K562 (cell line): ENCODE measurements at regions not wholly inside any gene's neighbourhood (a gene's known extent, or its start where the extent isn't known, plus 50 kb on each side); places are given as distances from the start of the nearest gene placed in this dataset.

Experiments
- ATAC-seq: fragments of 200-7000 bp; cut with Tn5 transposase; 3 replicates; pipeline ENCODE4 v1.9.1; 2020; ENCODE audit warnings: moderate library complexity
- BruUV-seq: library from RNA; stranded (reverse); fragments of 400-500 nt; replicated peaks from 2 replicates; lab custom pipeline; 2021; lab: Mats Ljungman, UMichigan
- CTCF ChIA-PET: fragments of 300-600 bp; formaldehyde crosslinking; extraction: SDS; loops from one replicate; lab custom pipeline; 2021; ENCODE audit warnings: low intra/inter-chr PET ratio; lab: Yijun Ruan, JAX
- POLR2A ChIA-PET: fragments of 300-600, 350-650 bp; sonication (Branson Sonifier 250); formaldehyde crosslinking; extraction: SDS; loops from one replicate; lab custom pipeline; 2021; ENCODE audit warnings: antibody characterized with exemption, inconsistent platforms; lab: Yijun Ruan, JAX
- DNase-seq, 4 experiments: peaks; one replicate each; pipeline versions ENCODE4 v3.0.0 to v3.0.0-alpha.2; 2011 to 2018; ENCODE audit warnings: low spot score in 3 of 4, mixed read lengths in 3 of 4; ENCODE audit errors: extremely low read depth in 1 of 4
- FAIRE-seq: peaks from 2 replicates; lab custom pipeline; 2011; peaks lifted over from hg19 to GRCh38; lab: Jason Lieb, UNC
- H2AFZ ChIP-seq: 2 replicates; pipeline ENCODE4 v1.6.0; 2011; ENCODE audit warnings: low read depth, low read length, control low read depth, inconsistent platforms
- H3K27ac ChIP-seq: fragments of 200-600 bp; 3 replicates; pipeline ENCODE4 v1.8.0; 2011; ENCODE audit warnings: low read depth, mild to moderate bottlenecking, control low read depth, inconsistent platforms, low read length, moderate library complexity, mixed read lengths; ENCODE audit errors: extremely low read depth
- H3K27me3 ChIP-seq, 2 experiments: fragments of 300-600 bp in 1 of 2; 2 replicates in 1 of 2; 3 replicates in 1 of 2; pipeline versions ENCODE4 v1.6.0 to v1.8.0; 2011; ENCODE audit warnings: inconsistent platforms in 2 of 2, low read length in 2 of 2, mild to moderate bottlenecking in 1 of 2, mixed read lengths in 1 of 2, moderate library complexity in 1 of 2; ENCODE audit not compliant: control insufficient read depth in 2 of 2, insufficient read depth in 2 of 2
- H3K36me3 ChIP-seq: fragments of 300-600 bp; 3 replicates; pipeline ENCODE4 v1.8.0; 2011; ENCODE audit warnings: mild to moderate bottlenecking, low read length, inconsistent platforms; ENCODE audit not compliant: control insufficient read depth, insufficient read depth
- H3K4me1 ChIP-seq, 2 experiments: fragments of 200-600 bp in 1 of 2; replicated peaks in 1 of 2; 2 replicates in 1 of 2; 3 replicates in 1 of 2; pipeline versions ENCODE4 v1.5.1 to v1.8.0; 2011; ENCODE audit warnings: inconsistent platforms in 2 of 2, low read length in 2 of 2, mild to moderate bottlenecking in 1 of 2, mixed read lengths in 1 of 2, moderate library complexity in 1 of 2; ENCODE audit not compliant: control insufficient read depth in 2 of 2, insufficient read depth in 2 of 2
- H3K4me2 ChIP-seq: 2 replicates; pipeline ENCODE4 v1.6.1; 2011; ENCODE audit warnings: low read length, control low read depth, inconsistent platforms, mixed read lengths; ENCODE audit not compliant: insufficient read depth
- H3K4me3 ChIP-seq: fragments of 200-600 bp; sonication (generic), shearing (Covaris generic); 2 replicates; pipeline ENCODE4 v1.5.1; 2016; ENCODE audit warnings: control low read depth, inconsistent platforms
- H3K79me2 ChIP-seq: fragments of 200-600 bp; 3 replicates; pipeline ENCODE4 v1.8.0; 2011; ENCODE audit warnings: low read length, inconsistent platforms; ENCODE audit not compliant: control insufficient read depth, insufficient read depth
- H3K9ac ChIP-seq, 2 experiments: 2 replicates each; pipeline versions ENCODE4 v1.6.0 to v1.6.1; 2011; ENCODE audit warnings: low read depth in 2 of 2, low read length in 2 of 2, control low read depth in 1 of 2, inconsistent platforms in 1 of 2, mild to moderate bottlenecking in 1 of 2, mixed read lengths in 1 of 2; ENCODE audit not compliant: insufficient read depth in 1 of 2
- H3K9me1 ChIP-seq: one replicate; pipeline ENCODE4 v1.6.0; 2011; ENCODE audit warnings: inconsistent platforms, mild to moderate bottlenecking, low read length, moderate library complexity; ENCODE audit not compliant: control insufficient read depth, insufficient read depth
- H3K9me3 ChIP-seq: replicated peaks from 2 replicates; pipeline ENCODE4 v1.5.1; 2011; ENCODE audit warnings: low read depth, low read length, inconsistent platforms; ENCODE audit not compliant: control insufficient read depth, insufficient read depth
- H4K20me1 ChIP-seq: replicated peaks from 2 replicates; pipeline ENCODE4 v1.6.1; 2011; ENCODE audit warnings: low read length, inconsistent platforms, mixed read lengths; ENCODE audit not compliant: control insufficient read depth, insufficient read depth
- CHD4 ChIP-seq: fragments of 200-600 bp; sonication (generic); IDR thresholded peaks from 3 replicates; pipeline ENCODE4 v1.6.1; 2012; ENCODE audit warnings: low read depth, mild to moderate bottlenecking, mixed read lengths, low read length, inconsistent platforms; ENCODE audit not compliant: insufficient read depth, insufficient replicate concordance, poor library complexity, severe bottlenecking
- CREM ChIP-seq: IDR thresholded peaks from 2 replicates; pipeline ENCODE4 v1.6.1; 2014; ENCODE audit warnings: antibody characterized with exemption, low read depth
- CTCF ChIP-seq, 3 experiments: IDR thresholded peaks in 2 of 3; conservative IDR thresholded peaks in 1 of 3; 2 replicates each; pipeline ENCODE4 v1.5.1; 2011 to 2012; ENCODE audit warnings: low read length in 3 of 3, mild to moderate bottlenecking in 3 of 3, control low read depth in 2 of 3, improper control_type of control experiment in 1 of 3, inconsistent platforms in 1 of 3, low read depth in 1 of 3, mixed read lengths in 1 of 3, moderate library complexity in 1 of 3; ENCODE audit not compliant: insufficient read depth in 2 of 3
- FOXA3 ChIP-seq, 2 experiments: fragments of 450-650 bp in 1 of 2; sonication (generic) in 1 of 2; formaldehyde crosslinking; IDR thresholded peaks in 1 of 2; conservative IDR thresholded peaks in 1 of 2; 2 replicates each; pipeline versions ENCODE4 v1.4.0 to v1.8.0; 2020 to 2022; ENCODE audit warnings: mild to moderate bottlenecking in 2 of 2, missing genetic modification reagents in 1 of 2
- GABPA ChIP-seq: fragments of 200-800 bp; sonication (Bioruptor generic); conservative IDR thresholded peaks from 2 replicates; pipeline ENCODE4 v1.6.1; 2016; ENCODE audit warnings: low read depth, missing genetic modification characterization, missing compliant biosample characterization
- HDAC1 ChIP-seq, 2 experiments: fragments of 450-650 bp; IDR thresholded peaks; 2 replicates each; pipeline ENCODE4 v1.6.1; 2016 to 2017; ENCODE audit warnings: inconsistent platforms in 1 of 2, mild to moderate bottlenecking in 1 of 2, moderate library complexity in 1 of 2
- NONO ChIP-seq, 2 experiments: fragments of 200-400 bp in 1 of 2; fragments of 450-650 bp in 1 of 2; formaldehyde crosslinking in 1 of 2; IDR thresholded peaks; 2 replicates each; pipeline ENCODE4 v1.6.1; 2017; ENCODE audit warnings: low read depth in 2 of 2, mild to moderate bottlenecking in 2 of 2, moderate library complexity in 2 of 2, low read length in 1 of 2
- PHF20 ChIP-seq: fragments of 450-650 bp; IDR thresholded peaks from 2 replicates; pipeline ENCODE4 v1.6.1; 2018; ENCODE audit not compliant: partially characterized antibody
- PURB ChIP-seq: sonication (generic); formaldehyde crosslinking; IDR thresholded peaks from 2 replicates; pipeline ENCODE4 v1.9.0; 2021; ENCODE audit warnings: low read depth, mild to moderate bottlenecking, missing genetic modification reagents
- ZBTB17 ChIP-seq: fragments of 450-650 bp; formaldehyde crosslinking; IDR thresholded peaks from 2 replicates; pipeline ENCODE4 v1.4.0; 2020; ENCODE audit warnings: mild to moderate bottlenecking
- WGBS: fragments of 100-300 bp; shearing (Covaris generic); methylation state at CpG from one replicate; pipeline ENCODE4 v1.1.6; 2016; ENCODE audit warnings: low coverage, mixed read lengths; ENCODE audit not compliant: insufficient coverage; ENCODE audit errors: missing lambda C conversion rate; 5-methylcytosine and 5-hydroxymethylcytosine counted together
- in situ Hi-C: fragments of 300-500 bp; cut with MboI; formaldehyde crosslinking; loops from 4 replicates; pipeline ENCODE4 v1.15.0; 2018; ENCODE audit warnings: inconsistent platforms, mixed read lengths
- intact Hi-C: fragments of 100-400 bp; cut with micrococcal nuclease; formaldehyde crosslinking; loops from 2 replicates; pipeline ENCODE4 v1.14.2; 2022
- TF ChIP-seq, protein P1 (sequence below), 2 experiments: IDR thresholded peaks; 2 replicates each; pipeline ENCODE4 v1.6.1; 2012; ENCODE audit warnings: improper control_type of control experiment in 2 of 2, low read depth in 2 of 2, low read length in 2 of 2, borderline replicate concordance in 1 of 2

DNA sequence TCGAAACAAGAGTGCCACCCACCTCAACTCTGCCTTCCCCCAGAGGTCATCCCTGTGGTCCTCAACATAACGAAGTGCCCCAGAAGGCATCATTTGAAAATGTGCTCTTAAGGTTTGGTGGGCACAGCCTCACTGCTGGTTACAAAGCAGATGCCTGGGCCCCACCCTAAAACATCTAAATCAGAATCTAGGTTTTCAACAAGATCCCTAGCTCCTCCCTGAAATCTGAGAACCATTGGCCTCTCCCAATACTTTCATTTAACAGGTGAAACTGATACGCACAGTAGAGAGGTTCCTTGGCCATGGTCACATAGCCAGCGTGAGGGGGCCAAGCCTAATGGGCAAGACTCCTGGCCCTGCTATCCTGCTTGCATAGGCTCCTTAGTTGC lies 376.2 kb upstream of the CLINT1 start:
- ChIA-PET CTCF (no interaction called here), POLR2A (no interaction called here)
- Histone ChIP-seq H3K9ac (no peak overlapping the region), H4K20me1 (no peaks in the 10 kb centered on the region), H3K36me3 (no peaks in the 10 kb centered on the region), H3K4me2 (no peak overlapping the region), H3K27ac (no peak overlapping the region), H3K9me1 (no peaks in the 10 kb centered on the region), H3K4me1 (no peaks in the 10 kb centered on the region), H2AFZ (no peak overlapping the region), H3K79me2 (no peaks in the 10 kb centered on the region), H3K9me3 (no peaks in the 10 kb centered on the region), H3K4me3 (no peak overlapping the region), H3K27me3 (no peaks in the 10 kb centered on the region)
- intact Hi-C loops (no loop called here), in situ Hi-C loops (no loop called here)
- TF ChIP-seq ZBTB17 (CRISPR knock-in tag) (no peak), GABPA (tag) (no peak), HDAC1 (IDR thresholded peaks at IDR 0.05) (no peak), PHF20 (no peak), FOXA3 (CRISPR knock-in tag; conservative IDR thresholded peaks at IDR 0.05 in 1 of 2, IDR thresholded peaks at IDR 0.05 in 1 of 2) (no peak), PURB (CRISPR knock-in tag) (no peak), CREM (no peak), CHD4 (no peak), NONO (IDR thresholded peaks at IDR 0.05; ENCODE audit: low read depth in 2 of 2, low read length in 1 of 2) (no peak), CTCF (IDR thresholded peaks at IDR 0.05 in 2 of 3, conservative IDR thresholded peaks at IDR 0.05 in 1 of 3; ENCODE audit: insufficient read depth in 2 of 3, low read depth in 1 of 3, low read length in 3 of 3) (no peak)
- TF ChIP-seq, protein P1, sequence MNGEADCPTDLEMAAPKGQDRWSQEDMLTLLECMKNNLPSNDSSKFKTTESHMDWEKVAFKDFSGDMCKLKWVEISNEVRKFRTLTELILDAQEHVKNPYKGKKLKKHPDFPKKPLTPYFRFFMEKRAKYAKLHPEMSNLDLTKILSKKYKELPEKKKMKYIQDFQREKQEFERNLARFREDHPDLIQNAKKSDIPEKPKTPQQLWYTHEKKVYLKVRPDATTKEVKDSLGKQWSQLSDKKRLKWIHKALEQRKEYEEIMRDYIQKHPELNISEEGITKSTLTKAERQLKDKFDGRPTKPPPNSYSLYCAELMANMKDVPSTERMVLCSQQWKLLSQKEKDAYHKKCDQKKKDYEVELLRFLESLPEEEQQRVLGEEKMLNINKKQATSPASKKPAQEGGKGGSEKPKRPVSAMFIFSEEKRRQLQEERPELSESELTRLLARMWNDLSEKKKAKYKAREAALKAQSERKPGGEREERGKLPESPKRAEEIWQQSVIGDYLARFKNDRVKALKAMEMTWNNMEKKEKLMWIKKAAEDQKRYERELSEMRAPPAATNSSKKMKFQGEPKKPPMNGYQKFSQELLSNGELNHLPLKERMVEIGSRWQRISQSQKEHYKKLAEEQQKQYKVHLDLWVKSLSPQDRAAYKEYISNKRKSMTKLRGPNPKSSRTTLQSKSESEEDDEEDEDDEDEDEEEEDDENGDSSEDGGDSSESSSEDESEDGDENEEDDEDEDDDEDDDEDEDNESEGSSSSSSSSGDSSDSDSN (IDR thresholded peaks at IDR 0.05; ENCODE audit: borderline replicate concordance in 1 of 2, low read depth in 2 of 2, low read length in 2 of 2): no peak
- ATAC-seq: no peak
- DNase-seq: no peak
- no TSS peak for BruUV-seq
- no peak for FAIRE-seq
- 0% methylated on average over 4 of the region's 4 CpGs for WGBS
